SKM-1 (cell line): ENCODE measurements at regions not wholly inside any gene's neighbourhood (a gene's known extent, or its start where the extent isn't known, plus 50 kb on each side); places are given as distances from the start of the nearest gene placed in this dataset.
A peak's percentile ranks its signal among the peaks of the same experiment; 100 is the strongest.

Source experiments
- DNase-seq: peaks from one replicate; lab custom pipeline; 2025; ENCODE audit not compliant: unreplicated experiment; lab: John Stamatoyannopoulos, UW

DNA sequence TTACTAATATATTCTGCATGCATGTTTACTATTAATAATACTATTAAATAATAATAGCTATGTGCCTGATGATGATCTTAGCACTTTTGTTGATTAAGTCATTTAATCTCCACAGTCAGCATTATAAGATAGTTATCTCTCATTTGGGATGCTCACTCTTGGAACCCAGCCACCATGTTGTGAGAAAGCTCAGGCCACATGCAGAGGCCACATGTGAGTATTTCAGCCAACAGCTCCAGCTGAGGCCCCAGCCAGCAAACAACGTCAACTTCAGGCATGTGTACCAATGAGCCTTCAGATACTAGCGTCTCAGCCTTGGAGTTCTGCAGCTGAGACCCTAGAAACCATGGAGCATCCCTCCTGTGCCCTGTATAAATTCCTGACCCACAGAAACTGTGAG lies 798.1 kb upstream of the LRRC4C start:
- DNase-seq = no peak

DNA sequence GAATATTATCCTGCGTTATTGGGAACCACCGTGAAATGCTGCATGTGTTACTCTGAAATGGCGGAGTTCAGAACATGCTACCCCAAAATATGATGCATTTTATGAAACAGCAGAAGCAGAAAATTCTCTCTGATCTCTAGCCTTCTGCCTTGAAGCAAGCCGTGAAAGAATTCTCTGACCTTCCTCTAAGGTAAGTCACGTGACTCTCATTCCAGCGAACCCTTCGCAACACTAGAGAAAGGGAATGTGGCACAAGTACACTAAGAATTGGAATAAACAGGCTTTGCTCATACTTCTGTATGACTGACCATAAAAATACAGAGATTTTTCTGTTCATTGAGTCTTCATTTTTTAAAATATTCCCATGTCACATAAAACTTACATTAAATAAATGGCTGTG lies 805.6 kb upstream of the LRRC4C start:
- DNase-seq = no peak

DNA sequence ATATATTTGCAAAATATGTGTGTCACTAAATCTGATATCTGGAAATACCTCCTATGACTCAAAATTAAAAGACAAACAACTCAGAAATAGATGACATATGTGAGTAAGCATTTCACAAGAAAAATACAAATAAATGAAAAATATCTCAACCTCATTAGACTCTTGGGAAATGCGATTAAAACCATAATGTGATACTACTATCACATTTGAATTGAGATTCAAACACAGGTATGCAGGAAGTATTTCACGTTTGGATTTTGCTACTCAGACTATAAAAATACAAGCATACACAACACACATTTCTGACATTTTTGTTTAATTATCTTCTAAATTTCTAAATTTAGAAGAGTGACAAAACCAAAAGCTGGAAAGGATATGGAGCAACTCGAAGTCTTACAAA lies 811.9 kb upstream of the LRRC4C start:
- DNase-seq = no peak

DNA sequence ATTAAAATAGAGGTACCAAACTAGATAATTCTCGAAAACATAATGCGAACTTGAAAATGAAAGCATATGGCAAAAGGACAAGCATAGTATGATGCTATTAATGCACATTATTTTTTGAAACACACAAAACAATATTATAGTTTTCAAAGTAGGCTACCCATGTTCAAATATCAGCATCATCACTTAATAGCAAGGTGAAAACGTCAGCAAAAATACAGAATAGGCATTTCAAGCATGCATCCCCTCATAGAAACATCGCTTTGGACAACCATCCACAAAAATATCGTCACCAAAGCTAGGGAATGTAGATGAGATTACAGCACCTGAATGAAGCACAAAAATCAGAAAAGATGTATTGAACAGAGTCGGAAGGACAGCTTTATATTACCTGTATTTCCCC lies 814.5 kb upstream of the LRRC4C start:
- no peak for DNase-seq

DNA sequence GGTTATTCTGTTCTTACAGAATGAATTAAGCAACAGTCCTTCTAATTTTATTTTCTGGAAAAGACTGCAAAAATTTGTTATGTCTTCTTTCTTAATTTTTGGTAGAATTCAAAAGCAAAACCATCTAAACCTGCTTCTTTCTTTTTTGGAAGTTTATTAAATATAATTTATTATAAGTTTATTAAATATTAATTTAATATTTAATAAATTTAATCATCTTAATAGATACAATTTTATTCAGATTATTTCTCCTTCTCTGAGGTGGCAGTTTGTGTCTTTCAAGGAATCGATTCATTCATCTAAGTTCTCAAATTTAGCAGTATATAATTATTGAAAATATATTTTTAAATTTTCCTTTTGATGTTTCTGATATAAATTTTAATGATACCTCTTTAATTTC lies 837.5 kb upstream of the LRRC4C start:
- no peak for DNase-seq

DNA sequence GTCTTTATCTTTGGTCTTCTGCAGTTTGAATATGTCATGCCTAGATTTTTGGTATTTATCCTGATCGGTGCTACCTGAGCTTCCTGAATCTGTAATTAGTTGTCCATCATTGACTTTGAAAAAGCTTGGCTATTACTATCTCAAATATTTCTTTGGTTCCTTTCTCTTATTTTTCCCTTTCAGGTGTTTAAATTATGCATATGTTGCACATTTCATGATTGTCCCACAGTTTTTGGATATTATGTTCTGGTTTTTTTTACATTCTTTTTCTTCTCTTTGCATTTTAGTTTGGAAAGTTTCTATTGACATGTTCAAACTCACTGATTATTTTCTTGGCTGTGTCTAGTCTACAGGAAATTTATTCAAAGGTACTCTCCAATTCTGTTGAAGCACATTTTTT lies 840.3 kb upstream of the LRRC4C start:
- DNase-seq = no peak

DNA sequence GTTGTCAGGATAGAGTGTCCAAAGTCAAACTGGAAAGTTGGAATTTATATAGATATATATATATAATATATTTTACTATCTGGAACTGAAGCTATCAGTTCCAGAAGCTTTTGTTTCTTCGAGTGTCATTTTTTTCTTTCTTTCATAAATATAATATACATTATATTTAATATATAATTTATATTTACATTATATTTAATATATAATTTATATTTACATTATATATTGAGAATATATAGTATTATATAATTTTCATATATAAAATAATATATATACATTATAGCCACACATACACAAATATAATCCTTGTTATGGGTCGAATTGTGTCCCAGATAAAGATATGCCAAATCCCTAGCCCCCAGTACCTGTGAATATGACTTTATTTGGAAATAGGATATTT lies 842.3 kb upstream of the LRRC4C start:
- no peak for DNase-seq

DNA sequence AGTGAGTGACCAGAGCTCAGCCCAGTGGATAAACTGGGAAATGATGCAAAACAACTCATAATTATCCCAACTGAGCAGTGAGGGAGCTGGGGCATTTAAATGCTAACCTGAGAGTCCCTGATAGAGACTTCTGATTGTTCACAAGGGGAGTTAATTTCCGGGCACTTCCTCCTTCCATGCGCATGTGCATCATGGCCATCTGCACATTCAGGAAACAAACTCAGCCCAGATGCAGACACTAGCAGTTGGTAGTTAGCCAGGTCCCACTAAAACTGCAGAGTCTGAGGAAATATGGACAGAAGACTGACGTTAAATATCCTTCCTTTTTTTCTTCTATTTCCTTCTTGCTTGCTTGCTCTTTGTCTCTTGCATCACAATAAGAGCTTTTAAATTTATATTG lies 852.1 kb upstream of the LRRC4C start:
- DNase-seq = no peak

DNA sequence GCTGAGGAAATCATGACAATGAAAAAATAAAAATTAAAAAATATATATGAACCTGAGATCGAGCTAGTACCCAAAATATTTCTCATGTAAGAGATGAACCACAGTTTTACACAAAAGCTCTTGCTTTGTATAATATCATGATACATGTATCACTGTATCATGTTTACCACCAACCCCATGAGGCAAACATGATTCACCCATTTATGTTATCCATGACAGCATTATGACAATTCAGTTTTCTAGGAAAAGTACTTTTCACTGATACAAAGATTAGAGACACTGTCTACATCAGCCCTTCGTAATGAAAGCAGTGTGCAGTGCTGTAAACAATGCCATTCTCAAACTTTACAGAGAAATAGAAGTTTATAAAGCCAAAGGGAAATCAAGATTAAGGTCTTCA lies 852.5 kb upstream of the LRRC4C start:
- no peak for DNase-seq

DNA sequence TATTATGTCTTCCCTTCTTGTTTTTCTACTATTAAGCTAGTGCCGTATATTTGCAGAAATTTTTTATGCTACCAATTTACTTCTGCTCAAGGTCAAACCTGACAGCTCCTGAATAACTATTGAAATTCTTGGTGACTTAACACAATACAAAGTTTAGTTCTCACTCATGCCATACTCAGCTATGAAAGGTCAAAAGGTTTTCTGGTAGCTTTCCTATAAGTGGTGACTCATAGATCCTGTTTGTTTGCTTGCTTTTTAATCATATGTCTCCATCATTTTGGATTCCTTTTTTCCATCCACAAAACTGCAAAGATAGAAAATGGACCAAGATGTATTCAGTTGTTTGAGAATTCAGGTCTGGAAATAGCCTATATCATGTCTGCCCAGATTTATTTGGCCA lies 855.8 kb upstream of the LRRC4C start:
- DNase-seq = no peak

DNA sequence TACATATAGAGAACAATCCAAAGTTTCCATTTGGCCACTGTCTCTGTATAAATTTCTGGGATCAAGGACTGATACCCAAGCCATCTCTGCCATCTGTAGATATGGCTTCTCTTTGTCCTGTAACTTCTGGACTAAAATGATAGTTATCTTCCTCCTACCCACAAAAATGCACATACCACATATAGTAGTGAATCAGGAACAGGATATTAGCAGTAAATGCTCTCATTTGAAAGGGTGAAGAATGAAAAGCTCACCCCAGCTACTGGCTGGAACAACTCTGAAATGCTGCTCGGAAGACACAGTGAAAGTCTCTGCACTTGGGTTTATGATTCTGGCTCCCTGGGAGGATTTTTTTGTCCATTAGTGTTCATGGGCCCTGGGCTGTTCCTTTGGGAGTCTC lies 856.4 kb upstream of the LRRC4C start:
- no peak for DNase-seq

DNA sequence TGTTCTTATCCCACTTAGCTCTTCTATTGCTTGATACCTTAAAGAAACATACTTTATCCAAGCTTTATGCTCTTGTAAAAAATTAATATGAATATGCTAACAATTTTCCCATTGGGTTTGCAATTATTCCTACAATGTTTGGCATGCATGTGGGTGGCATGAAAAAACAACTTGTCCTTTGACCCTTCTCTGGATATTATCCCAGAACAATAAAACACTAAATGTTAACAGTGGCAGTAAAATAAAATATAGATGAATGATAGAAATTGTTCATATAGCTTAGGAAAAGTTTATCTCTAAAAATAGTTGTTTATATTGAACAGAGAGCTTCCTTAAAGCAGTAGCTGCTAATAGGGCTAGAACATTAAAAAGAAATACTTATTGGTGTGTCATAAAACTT lies 860.5 kb upstream of the LRRC4C start:
- DNase-seq = no peak

DNA sequence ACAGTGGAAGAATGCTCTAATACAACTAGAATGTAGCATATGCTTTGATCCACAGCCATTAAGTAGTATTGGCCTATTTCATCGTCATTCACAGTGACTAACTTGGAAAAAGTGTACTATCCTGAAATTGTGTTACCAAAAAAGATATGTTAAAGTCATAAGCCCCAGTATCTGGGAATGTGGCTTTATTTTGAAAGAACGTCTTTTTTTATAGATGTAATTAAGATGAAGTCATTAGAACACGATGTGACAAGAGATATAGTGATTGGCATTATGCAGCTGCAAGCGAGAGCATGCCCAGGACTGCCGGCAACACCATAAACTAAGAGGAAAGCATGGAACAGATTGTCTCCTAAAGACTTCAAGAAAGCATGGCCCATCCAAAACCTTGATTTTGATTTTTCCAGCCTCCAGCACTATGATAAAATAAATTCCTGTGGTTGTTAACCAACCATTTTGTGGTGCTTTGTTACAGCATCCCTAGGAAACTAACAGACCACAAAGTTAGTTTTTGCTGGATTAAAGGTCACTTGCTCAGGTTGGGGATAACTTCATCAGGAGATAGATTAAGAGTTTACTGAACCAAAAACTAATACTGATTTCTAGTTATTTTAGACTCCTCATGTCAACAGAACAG lies 870.6 kb upstream of the LRRC4C start:
- no peak for DNase-seq

DNA sequence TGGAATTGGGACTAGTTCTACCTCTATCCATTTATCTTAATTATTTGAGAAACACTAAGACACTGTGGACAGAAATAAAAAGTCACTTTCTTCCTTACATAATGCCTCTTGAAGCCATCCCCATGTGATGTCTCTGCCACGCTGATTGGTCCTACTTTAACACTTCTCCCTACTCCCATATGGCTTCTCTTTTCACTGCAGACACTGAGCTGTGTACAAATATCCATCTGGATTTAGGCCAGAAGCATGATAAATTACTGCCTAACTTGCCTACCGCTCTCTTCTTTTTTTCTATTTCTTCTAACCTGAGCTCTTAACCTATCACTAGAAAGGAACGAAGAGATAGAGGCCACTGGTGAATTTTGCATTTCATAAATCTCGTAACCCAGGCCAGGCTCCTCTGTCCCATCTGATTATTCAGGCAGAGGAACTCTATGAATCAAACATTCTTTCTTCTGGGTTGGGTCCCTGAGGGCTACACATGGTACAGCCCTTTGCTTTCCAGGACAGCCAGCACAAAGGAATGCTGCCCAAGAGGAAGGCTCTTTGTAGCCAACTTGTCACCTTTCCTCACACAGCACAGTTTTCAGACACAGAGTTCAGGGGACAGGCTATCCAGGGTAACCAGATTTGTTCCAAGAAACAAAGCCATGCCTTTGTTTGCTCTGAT lies 878.5 kb upstream of the LRRC4C start:
- no peak for DNase-seq

DNA sequence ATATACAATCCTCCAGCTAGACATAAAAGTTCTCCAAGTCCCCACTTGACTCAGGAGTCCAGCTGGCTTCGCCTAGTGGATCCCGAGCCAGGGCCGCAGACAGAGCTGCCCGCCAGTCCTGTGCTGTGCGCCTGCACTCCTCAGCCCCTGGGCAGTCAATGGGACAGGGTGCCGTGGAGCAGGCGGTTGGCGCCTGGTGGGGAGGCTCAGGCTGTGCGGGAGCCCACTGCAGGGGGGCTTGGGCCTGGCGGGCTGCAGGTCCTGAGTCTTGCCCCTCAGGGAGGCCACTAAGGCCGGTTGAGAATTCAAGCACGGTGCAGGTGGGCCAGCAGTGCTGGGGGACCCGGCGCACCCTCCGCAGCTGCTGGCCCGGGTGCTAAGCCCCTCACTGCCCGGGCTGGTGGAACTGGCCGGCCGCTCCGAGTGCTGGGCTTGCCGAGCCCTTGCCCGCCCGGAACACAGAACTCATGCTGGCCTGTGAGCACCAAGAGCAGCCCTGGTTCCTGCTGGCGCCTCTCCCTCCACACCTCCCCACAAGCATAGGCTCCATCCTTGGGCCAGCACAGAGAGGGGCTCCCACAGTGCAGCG lies 884.8 kb upstream of the LRRC4C start:
- DNase-seq = no peak

DNA sequence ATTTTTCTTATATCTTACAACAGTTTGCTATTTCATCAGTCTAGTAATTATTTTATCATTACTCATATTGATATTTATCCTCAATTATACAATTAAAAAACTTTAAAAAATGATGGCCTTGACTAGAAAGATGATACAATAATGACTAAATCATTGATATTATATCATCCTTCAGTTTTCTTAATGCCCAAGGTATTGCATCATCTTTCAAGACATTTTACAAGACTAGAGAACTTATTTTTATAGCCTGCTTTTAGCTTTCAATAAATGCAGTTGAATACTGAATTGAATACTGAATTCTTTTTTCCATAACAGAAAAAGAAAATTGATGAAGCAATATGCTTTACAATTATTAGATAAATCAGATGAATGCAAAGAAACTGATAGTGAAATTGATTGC lies 886.5 kb upstream of the LRRC4C start:
- DNase-seq = no peak

DNA sequence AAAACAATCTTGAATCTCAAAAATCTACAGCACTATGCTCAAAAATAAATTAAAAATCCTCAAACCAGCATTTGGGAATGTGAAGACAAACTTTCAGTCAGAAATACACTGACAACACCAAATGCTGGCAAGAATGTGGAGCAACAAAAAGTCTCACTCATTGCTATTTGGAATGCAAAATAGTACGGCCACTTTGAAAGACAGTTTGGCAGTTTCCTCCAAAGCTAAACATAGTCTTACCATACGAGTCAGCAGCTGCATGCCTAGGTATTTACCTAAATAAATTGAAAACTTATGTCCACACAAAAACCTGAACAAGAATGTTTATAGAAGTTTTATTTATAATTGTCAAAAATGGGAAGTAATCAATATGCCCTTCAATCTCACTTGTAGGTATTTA lies 904.2 kb upstream of the LRRC4C start:
- no peak for DNase-seq

DNA sequence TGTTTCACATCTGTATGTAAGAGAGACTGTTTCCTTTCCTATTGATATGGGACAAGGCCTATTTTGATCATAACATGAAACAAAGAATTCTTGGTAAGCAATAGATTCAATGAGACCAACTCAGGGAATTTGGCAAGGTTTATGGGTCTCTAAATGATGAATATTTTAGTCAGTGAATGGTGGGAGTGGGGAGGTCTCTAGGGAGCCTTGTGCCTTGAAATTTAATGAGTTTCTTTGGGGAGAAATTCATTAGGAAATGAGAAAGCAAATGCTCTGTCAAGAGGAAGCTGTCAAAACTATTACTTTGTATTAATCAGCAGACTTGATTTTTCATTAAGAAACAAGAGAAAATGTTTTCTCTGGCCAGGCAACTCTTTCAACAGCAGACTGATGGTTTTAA lies 921.7 kb upstream of the API5 start:
- no peak for DNase-seq

DNA sequence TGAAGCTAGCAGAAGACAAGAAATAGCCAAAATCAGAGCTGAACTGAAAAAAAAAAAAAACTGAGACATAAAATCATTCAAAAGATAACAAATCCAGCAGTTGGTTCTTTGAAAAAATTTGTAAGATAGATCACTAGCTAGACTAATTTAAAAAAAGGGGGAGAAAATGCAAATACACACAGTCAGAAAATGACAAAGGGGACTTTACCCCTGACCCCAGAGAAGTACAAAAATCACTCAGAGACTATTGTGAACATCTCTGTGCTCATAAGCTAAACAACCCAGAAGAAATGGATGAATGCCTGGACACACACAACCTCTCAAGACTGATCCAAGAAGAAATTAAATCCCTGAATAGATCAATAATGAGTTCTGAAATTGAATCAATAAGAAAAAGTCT lies 914.3 kb upstream of the API5 start:
- no peak for DNase-seq

DNA sequence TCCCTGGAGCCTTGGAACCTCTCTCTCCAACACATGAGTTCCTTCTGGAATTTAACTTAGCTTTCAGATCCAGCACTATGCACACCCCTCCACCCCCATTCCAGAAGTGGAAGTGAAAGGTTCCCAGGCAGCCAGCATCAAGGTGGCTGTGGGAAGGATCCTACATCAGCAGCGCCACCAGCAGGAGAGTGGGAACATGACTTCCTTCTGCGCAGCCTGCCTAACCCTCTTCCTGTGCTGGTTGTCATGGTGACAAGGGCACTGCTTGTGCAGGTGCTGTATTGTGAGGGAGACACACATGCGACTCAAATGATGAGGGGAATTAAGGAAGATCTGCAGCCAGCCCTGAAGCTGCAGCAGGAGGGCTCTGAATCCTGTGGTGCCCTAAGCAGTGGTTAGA lies 904.5 kb upstream of the API5 start:
- DNase-seq = no peak

DNA sequence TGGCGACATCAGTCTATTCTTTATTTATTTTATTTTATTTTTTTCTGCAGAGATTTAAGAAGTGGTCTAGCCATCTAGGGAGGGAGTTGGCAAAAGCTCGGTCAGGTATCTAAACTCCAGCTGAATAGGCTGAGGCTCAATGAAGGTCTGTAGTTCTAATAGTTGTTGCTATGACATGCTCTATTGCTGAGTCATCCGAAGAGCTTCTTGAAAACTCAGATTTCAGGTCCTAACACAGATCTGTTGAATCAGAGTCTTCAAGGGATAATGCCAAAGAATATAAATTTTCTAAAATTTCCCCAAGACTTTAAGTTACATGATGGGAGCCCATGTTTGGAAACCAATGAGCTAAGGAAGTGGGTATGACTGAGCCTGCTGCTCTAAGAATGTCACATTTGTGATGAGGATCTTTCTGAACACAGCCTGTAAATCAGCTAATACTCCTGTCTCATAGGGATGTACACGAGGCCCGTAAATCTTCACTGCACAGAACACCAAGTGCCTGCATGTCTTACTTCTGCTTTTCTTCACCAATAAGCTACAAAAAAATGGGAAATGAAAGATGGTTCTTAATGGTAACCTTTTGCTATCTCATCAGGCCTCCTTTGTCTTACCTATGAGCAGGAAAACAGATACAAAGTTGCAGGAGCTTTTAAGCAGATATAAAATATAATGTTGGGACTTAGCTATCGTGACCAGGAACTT lies 901.4 kb upstream of the API5 start:
- DNase-seq = peak; percentile 34

DNA sequence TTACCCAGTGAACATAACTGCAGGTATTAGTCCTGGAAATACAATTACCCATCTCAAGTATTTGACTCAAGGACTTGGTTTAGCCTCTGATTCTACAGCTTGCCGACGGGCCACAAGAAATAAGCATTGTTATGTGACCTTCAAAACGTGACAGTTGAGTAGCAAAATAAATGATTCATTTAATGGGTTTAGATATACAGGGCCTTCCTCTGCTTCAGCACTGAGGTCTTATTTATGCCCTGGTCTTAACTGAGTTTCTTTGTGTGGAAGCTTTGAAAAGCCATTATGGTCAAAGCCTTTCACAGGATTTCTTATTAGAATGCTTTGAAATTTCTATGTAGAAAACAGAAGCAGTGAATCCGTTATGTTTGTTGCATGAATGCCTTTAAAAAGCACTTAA lies 899.2 kb upstream of the API5 start:
- DNase-seq = no peak
